ENCODE measurements at regions not wholly inside any gene's neighbourhood (a gene's known extent, or its start where the extent isn't known, plus 50 kb on each side); places are given as distances from the start of the nearest gene placed in this dataset.

DNA sequence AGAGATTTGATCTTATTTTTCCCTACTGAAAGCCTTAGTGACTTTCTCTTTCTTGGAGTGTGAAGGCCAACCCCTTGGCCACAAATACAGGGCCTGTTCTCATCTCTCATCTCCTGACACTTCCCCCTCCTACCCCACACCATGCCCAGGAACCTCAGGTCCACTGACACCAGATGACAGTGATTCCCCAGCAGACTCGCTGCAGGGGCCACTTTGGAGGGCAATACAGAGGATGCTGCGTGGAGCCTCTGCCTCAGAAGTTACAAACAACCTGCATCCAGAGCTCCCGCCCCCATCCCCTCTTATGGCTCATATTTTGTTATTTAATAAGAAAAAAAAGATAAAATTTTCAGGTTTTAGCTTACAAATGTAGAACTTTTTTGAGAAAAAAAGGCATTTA, 70.1 kb upstream of the LGALSL start:
- H3K27ac Mint-ChIP-seq, result no peak overlapping the region
- H3K4me3 Mint-ChIP-seq, result no peak overlapping the region
- H3K4me1 Mint-ChIP-seq (ENCODE audit: low read depth), result no peaks in the 10 kb centered on the region
- no peaks in the 10 kb centered on the region for H3K9me3 Mint-ChIP-seq
- peaks cover 10% of the 10 kb centered on the region for H3K27me3 Mint-ChIP-seq
- no peaks in the 10 kb centered on the region for H3K36me3 Mint-ChIP-seq (ENCODE audit: low read depth)

DNA sequence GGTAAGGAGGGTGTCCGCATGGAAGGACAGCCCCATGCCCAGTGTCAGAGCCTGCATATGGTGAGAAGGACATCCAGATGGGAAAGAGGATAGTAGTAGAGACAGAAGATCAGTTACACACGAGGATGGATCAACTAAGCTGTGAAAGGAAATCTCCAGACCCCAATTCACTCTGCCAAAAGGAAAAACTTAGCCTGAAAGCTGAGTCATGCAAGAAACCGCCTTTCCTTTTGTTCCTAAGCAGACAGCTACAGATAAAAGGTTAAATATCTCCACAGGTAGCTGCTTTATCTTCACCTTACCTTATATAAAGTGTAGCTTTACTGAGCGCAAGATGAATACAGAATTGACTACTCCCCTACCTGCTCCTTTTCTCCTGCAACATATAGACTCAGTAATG, 67.3 kb upstream of the LGALSL start:
- Mint-ChIP-seq H3K36me3 (ENCODE audit: low read depth) (peaks cover 7% of the 10 kb centered on the region), H3K9me3 (peaks cover 10% of the 10 kb centered on the region), H3K27ac (no peak overlapping the region), H3K27me3 (peaks cover 4% of the 10 kb centered on the region), H3K4me3 (no peak overlapping the region), H3K4me1 (ENCODE audit: low read depth) (no peaks in the 10 kb centered on the region)

DNA sequence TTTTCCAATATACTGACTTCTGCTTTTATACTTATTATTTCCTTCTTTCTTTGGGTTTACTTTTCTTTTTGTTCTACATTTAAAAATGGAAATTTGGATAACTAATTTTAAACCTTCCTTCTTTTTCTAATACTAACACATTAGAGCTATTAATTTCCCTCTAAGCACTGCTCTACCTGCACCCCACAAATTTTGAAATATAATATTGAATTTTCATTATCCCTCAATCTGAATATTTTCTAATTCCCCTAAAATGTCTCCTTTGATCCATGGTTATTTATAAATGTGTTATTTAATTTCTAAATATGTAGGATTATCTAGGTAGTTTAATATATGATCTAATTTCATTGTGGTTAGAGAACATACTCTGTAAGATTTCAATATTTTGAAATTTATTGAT, 63.4 kb upstream of the LGALSL start:
- Mint-ChIP-seq H3K4me1 (ENCODE audit: low read depth) (no peaks in the 10 kb centered on the region), H3K4me3 (no peak overlapping the region), H3K36me3 (ENCODE audit: low read depth) (peaks cover 7% of the 10 kb centered on the region), H3K27ac (no peak overlapping the region), H3K27me3 (peaks cover 4% of the 10 kb centered on the region), H3K9me3 (peaks cover 10% of the 10 kb centered on the region)

DNA sequence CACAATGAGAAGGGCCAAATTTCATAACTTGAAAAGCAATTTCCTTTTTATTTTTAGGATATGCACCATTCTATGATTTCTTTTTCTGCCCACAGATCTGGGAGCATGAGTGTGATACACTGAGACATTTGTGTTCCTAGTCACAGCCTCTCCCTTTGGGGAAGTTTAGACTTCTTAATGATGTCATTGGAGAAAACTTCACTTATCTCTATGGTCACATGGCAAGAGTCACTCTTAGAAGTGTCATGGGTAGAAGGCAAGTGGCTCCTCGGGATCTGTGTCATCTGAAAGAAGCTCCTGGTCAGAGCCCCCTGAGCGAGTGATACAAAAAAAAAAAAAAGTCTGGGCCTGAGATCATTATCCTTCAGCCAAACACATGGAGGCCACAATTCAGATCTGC, 62.5 kb upstream of the LGALSL start:
- no peak overlapping the region for H3K27ac Mint-ChIP-seq
- peaks cover 7% of the 10 kb centered on the region for H3K36me3 Mint-ChIP-seq (ENCODE audit: low read depth)
- H3K9me3 Mint-ChIP-seq, result peaks cover 10% of the 10 kb centered on the region
- H3K27me3 Mint-ChIP-seq, result peaks cover 4% of the 10 kb centered on the region
- H3K4me1 Mint-ChIP-seq (ENCODE audit: low read depth), result no peaks in the 10 kb centered on the region
- H3K4me3 Mint-ChIP-seq, result no peak overlapping the region

DNA sequence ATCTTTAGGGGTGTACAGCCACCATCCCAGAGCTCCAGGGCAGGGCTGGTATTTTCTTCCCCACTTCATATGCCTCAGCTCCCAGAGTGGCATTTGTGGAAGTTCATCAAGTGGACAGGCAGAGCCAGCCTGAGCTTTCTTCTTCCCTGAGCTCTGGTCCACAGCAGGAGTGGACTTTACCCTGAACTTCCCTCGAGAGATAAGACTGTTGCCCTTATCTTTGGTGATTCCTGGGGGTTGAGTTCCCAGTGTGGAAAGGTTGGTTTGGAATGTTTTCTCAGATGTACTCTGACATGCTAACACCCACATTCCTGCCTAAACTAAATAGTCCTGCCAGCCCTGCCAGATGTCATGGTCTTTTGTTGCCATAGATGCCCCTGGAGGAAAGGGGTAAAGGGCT, 62.0 kb upstream of the LGALSL start:
- Mint-ChIP-seq H3K4me1 (ENCODE audit: low read depth) (no peaks in the 10 kb centered on the region), H3K27me3 (peaks cover 4% of the 10 kb centered on the region), H3K9me3 (peaks cover 10% of the 10 kb centered on the region), H3K36me3 (ENCODE audit: low read depth) (peaks cover 7% of the 10 kb centered on the region), H3K27ac (no peak overlapping the region), H3K4me3 (no peak overlapping the region)

DNA sequence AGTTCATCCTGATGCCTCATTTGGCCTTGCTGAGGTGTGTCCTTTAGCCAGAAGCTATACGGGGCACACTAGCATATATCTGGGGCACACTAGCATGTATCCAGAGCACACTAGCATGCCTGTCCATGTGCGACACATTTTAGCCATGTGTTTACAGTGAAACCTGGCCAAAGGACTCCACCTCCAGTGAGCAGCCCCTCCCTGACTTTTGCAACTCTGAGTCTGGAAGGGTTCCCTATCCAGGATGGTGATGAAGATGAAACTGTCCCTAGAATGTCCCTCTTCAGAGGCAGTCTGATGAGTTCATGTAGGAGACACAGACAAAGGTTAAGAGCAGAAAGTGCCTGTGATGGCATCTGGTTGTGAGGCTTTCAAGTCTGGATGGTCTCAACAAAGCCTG, 61.4 kb upstream of the LGALSL start:
- Mint-ChIP-seq H3K4me1 (ENCODE audit: low read depth) (no peaks in the 10 kb centered on the region), H3K4me3 (no peak overlapping the region), H3K27ac (no peak overlapping the region), H3K9me3 (peaks cover 10% of the 10 kb centered on the region), H3K36me3 (ENCODE audit: low read depth) (peaks cover 7% of the 10 kb centered on the region), H3K27me3 (peaks cover 4% of the 10 kb centered on the region)

DNA sequence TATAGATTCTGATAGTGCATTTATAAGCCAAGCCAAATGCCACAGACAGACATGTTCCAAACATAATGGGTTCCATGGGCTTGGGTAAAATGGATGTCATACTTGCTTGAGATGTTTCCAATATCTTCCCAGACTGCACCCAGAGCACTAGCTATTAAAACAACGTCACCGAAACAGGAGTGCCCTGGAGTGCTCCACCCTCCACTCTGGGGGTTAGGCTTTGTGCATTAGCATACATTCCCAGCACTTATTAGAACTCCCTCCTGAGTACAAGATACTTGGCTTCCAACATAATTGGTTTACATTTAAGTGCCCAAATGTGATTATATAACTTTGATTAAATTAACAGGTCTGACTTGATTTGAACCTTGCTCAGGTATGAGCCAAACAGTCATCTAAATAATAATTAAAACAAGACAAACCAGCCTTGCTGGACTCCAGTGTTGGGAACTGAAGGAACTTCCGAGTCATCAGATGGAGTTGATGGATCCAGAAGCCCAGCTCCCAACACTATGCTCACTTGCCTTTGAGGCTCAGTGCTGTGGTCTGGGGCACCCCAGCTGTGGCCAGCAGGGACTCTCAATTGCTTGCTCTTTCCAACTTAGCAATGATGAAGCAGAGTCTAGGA, 60.5 kb upstream of the LGALSL start:
- Mint-ChIP-seq H3K27ac (no peak overlapping the region), H3K27me3 (peaks cover 4% of the 10 kb centered on the region), H3K9me3 (peaks cover 10% of the 10 kb centered on the region), H3K4me1 (ENCODE audit: low read depth) (no peaks in the 10 kb centered on the region), H3K36me3 (ENCODE audit: low read depth) (peaks cover 7% of the 10 kb centered on the region), H3K4me3 (no peak overlapping the region)

DNA sequence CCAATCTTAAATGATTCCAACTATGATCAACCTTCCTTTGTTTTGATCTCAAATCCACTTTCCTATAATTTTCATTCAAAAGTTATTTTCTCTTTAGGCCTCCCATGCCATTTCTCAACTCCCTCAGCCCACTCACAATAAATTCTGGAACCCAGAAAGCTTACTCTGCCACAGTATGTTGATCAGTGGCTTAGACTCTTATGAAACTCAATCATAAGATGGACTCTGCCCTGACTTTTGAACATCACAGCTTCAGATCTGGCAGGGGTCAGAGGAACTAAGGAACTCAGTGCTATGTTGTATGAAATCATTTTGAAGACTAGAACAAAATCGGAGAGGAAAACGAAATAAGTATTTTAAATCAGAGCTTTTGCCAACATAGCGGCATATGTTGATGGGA, 59.8 kb upstream of the LGALSL start:
- Mint-ChIP-seq H3K36me3 (ENCODE audit: low read depth) (peaks cover 7% of the 10 kb centered on the region), H3K27ac (no peak overlapping the region), H3K27me3 (peaks cover 4% of the 10 kb centered on the region), H3K4me1 (ENCODE audit: low read depth) (no peaks in the 10 kb centered on the region), H3K4me3 (no peak overlapping the region), H3K9me3 (peaks cover 10% of the 10 kb centered on the region)

DNA sequence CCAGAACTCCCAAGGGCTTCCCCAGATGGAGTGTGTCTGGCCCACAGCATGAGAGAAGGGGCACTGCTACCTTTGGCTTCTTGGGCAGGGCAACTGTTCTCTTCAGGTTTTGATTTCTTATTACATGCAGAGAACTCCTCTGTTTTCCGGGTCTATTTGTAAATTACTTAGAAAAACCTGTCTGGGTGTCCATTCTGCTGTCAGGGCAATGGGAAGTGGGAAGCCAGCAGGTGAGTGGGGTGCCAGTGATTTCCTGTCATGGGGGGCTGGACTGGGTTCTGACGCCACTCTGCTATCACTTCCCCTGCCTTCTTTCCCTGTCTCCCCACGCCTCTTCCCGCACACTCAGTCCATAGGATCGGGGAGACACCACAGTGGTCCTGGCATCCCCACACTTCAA, 58.0 kb upstream of the LGALSL start:
- Mint-ChIP-seq H3K27me3 (no peaks in the 10 kb centered on the region), H3K27ac (no peak overlapping the region), H3K4me3 (no peak overlapping the region), H3K9me3 (peaks cover under 1% of the 10 kb centered on the region), H3K36me3 (ENCODE audit: low read depth) (peaks cover under 1% of the 10 kb centered on the region), H3K4me1 (ENCODE audit: low read depth) (peaks cover 5% of the 10 kb centered on the region)

DNA sequence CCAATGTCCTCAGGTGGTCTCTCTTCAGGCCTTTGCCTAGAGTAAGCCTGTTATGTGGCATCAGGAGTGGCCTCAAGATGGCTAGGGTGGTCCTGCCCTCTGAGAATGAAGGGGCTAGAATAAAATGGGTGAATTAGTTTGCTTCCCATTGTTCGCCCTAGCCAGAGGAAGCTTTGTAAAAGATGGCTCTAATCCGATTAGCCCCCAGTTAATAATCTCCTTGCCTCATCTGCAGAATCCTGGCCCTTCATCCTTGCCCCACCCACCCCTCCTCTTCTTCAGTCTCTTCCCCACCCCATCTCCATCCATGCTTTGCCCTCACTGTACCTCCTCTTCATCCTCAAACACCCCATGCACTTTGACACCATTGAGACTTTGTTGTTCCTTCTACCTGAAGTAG, 57.4 kb upstream of the LGALSL start:
- Mint-ChIP-seq H3K36me3 (ENCODE audit: low read depth) (no peaks in the 10 kb centered on the region), H3K27ac (no peak overlapping the region), H3K4me1 (ENCODE audit: low read depth) (peaks cover 5% of the 10 kb centered on the region), H3K9me3 (no peaks in the 10 kb centered on the region), H3K27me3 (no peaks in the 10 kb centered on the region), H3K4me3 (no peak overlapping the region)

DNA sequence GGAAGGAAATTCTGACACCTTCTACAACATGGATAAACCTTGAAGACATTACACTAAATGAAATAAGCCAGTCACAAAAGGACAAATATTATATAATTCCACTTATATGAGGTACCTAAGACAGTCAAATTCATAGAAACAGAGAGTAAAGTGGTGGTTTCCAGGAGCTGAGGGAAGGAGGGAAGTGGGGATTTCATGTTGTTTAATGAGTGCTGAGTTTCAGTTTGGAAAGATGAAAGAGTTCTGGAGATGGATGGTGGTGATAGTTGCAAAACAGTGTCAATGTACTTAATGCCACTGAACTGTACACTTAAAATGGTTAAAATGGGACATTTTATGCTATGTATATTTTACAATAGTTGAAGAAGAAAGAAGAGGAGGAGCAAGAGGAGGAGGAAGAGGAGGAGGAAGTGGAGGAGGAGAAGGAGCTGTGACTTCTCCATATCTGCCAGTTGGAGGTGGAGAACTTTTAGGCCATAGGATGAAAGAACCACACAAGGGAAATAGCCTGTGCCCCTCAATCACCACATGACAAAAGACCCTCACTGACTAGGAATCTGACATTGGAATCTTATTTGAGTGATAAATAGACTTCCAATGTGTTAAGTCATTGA, 55.3 kb upstream of the LGALSL start:
- Mint-ChIP-seq H3K4me1 (ENCODE audit: low read depth) (peaks cover 5% of the 10 kb centered on the region), H3K36me3 (ENCODE audit: low read depth) (no peaks in the 10 kb centered on the region), H3K27ac (peak overlapping the region; percentile 43), H3K27me3 (no peaks in the 10 kb centered on the region), H3K9me3 (no peaks in the 10 kb centered on the region), H3K4me3 (no peak overlapping the region)

DNA sequence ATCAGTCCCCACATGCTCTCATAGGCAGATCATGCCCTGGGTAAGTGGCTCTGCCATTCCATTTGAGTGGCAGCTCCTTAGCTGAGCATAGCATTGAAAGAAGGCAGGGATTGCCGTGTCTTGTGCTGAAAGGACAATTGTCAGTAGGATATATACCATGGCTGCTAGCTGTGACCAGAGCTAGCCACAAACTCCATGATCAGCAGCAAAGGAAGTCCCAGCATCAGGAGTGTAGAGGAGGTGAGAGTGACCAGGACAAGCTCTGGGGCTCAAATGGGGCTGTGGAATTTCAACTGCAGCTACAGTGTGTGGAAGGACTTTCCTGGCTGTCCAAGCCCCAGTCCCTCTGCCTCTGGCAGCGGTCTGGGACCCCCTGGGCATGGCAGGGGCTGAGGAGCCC, 54.4 kb upstream of the LGALSL start:
- Mint-ChIP-seq H3K4me1 (ENCODE audit: low read depth) (peaks cover 5% of the 10 kb centered on the region), H3K27ac (no peak overlapping the region), H3K27me3 (no peaks in the 10 kb centered on the region), H3K9me3 (no peaks in the 10 kb centered on the region), H3K4me3 (no peak overlapping the region), H3K36me3 (ENCODE audit: low read depth) (no peaks in the 10 kb centered on the region)

DNA sequence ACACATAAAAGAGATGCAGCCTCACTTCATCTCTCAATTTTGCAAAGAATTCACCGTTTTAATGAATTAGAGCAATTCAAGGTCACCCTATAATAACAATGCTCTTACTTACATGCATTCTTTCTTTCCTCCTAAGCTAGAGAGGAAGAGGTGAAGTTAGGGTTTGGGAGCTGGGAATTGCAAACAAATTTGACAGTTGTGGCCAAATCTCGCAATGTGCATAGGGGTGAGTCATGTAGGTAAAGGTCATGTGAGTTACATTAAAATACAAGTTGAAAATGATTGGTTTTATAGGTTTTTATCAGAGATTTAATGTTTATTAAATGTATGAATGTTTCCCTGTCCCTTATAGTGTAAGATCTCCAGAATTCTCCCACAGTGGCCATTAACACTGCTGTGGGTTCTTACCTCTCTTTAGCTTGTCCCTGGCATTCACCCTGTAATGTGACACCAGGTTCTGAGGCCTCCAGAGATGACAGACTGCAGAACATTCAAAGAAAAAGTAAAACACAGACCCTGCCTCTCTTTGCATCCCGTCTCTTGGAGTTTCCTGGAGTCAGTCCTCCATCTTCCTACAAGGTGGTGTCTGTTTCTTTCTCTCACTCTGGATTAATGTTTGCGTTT, 53.7 kb upstream of the LGALSL start:
- Mint-ChIP-seq H3K4me3 (no peak overlapping the region), H3K27me3 (no peaks in the 10 kb centered on the region), H3K27ac (no peak overlapping the region), H3K9me3 (no peaks in the 10 kb centered on the region), H3K36me3 (ENCODE audit: low read depth) (no peaks in the 10 kb centered on the region), H3K4me1 (ENCODE audit: low read depth) (peaks cover 5% of the 10 kb centered on the region)

DNA sequence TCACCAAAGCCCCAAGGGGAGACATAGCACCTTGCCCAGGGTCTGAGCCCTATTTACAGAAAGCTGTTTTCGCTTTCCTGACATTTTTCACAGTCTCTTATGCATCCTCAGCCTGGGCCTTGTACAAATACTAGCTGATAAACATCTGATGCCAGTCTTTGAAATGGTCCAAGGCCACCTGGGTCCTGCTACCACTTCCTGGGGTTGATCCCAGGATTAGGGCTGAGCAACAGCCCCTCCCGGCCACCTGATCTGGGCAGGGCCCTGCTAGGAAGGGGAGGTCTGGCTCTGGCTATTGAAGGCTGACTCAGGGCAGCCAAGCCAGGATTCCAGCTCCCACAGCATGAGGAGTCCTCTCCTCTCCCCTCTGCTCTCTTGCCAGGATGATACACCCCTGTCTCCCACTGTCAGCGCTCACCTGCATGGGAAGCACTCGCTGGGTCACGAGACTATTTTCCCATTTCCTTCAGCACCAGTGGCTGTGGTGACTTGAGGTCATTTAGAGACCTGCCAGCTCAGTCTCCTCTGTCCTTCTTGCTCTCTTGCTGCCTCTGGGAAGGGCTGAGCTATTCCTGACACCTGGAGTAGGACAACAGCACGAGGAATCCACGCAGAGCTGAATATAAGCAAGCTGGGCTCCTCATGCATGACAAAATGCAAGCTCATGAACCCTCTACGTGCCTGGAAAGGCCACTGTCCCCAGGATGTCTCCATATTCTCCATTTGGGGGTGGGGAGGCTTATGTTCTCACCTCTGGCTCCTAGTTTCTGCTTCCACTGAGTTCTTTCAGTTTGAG, 53.0 kb upstream of the LGALSL start:
- Mint-ChIP-seq H3K9me3 (no peaks in the 10 kb centered on the region), H3K27me3 (no peaks in the 10 kb centered on the region), H3K4me3 (no peak overlapping the region), H3K36me3 (ENCODE audit: low read depth) (no peaks in the 10 kb centered on the region), H3K27ac (no peak overlapping the region), H3K4me1 (ENCODE audit: low read depth) (peaks cover 5% of the 10 kb centered on the region)

DNA sequence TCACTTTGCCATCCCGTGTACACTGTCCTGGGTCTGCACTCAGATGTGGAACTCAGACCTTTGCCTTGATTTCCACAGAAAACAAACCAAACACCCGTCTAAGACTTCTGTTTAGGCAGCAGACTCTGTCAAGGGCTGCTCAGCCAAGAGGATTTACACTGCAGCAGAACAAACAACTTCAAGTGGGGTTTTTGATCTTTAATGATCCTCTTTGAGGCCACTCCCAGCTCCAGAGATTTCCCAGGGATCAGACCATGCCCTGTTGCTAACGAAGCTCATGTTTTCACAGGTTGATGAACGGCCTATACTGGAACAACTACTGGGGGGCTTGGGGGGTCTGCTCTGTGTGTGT, 52.5 kb upstream of the LGALSL start:
- no peaks in the 10 kb centered on the region for H3K9me3 Mint-ChIP-seq
- H3K4me1 Mint-ChIP-seq (ENCODE audit: low read depth), result peaks cover 5% of the 10 kb centered on the region
- H3K4me3 Mint-ChIP-seq, result no peak overlapping the region
- H3K36me3 Mint-ChIP-seq (ENCODE audit: low read depth), result no peaks in the 10 kb centered on the region
- H3K27me3 Mint-ChIP-seq, result no peaks in the 10 kb centered on the region
- H3K27ac Mint-ChIP-seq, result no peak overlapping the region
